ENCODE measurements at regions not wholly inside any gene's neighbourhood (a gene's known extent, or its start where the extent isn't known, plus 50 kb on each side); places are given as distances from the start of the nearest gene placed in this dataset.
"Not testable (repeated sequence)": the region's sequence is repeated elsewhere in the genome, so short reads cannot be mapped to it uniquely, and the experiment has no call there.

- DNase-seq, result no peak
These were observed 531.2 kb downstream of the KCNA4 start for GRCh38 chr11:29485641-29486040.

DNA sequence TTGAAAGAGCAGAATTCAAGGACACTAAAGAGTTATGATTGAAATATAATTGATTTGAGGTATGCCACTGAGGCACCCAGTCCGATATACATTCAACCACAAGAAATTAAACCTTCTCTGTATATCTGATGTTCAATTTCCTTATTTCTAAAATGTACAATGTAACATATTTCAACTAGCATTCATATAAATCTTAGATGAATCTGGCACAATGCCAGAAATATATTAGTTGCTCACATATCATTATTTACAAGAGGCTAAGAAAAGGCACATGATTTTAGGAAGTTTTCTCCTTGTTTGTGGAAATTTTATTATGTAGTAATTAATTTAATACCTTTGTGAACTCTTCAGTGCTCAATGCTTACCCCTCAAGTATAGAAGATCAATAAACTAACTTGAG lies 532.3 kb downstream of the KCNA4 start:
- DNase-seq, result no peak

- no peak for DNase-seq
These were observed 533.0 kb downstream of the KCNA4 start for GRCh38 chr11:29483831-29484230.

GRCh38 chr11:29482510-29482909 lies 534.3 kb downstream of the KCNA4 start:
- no peak for DNase-seq

- no peak for DNase-seq
These were observed 535.1 kb downstream of the KCNA4 start for GRCh38 chr11:29481738-29482137.

GRCh38 chr11:29480981-29481380 lies 535.8 kb downstream of the KCNA4 start:
- DNase-seq, result no peak

DNA sequence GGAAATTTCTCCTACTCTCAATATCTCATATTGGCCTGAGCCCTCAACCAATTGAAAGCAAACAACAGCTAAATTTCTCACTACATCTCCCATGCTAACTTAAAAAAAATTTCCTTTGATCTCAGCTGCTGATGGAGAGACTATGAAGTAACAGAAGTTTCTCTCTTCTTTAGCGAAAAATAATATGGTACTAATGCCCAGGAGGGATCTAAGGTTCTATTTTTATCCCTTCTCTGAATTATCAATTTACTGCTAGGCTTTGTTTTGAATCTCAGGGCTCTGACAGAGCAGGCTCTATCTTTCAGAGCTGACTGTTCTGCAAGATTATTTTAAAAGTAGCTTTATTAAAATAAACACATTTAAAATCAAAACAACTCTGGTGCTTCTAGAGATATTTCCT lies 558.6 kb downstream of the KCNA4 start:
- no peak for DNase-seq

DNA sequence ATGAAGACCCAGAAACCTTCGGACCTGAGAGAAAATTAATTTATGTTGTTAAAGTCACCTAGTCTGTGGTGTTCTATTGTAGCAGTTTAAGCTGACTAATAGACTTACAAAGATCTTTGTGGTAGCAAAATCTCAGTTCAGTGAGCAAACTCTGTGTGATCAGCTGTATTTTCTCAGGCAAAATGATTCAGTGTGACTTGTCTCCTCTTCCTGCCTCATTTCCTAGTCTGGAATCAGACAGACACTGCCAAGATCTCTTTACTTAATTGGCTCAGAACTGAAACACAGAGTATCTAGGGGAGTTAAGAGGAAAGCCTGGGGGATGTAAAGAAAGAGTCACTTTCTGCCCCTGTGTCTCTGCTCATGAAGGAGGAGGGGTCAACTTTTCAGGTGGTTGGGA lies 564.7 kb downstream of the KCNA4 start:
- peak in 2 of 3 donors; percentile 5 to 39 for DNase-seq

GRCh38 chr11:29449281-29450074 lies 567.4 kb downstream of the KCNA4 start:
- DNase-seq, result no peak

GRCh38 chr11:29448246-29448877 lies 568.5 kb downstream of the KCNA4 start:
- DNase-seq, result peak; percentile 6 to 36 (median 10)

GRCh38 chr11:29447821-29448220 lies 569.0 kb downstream of the KCNA4 start:
- no peak for DNase-seq

- no peak for DNase-seq
These were observed 570.7 kb downstream of the KCNA4 start for GRCh38 chr11:29446132-29446531.

DNA sequence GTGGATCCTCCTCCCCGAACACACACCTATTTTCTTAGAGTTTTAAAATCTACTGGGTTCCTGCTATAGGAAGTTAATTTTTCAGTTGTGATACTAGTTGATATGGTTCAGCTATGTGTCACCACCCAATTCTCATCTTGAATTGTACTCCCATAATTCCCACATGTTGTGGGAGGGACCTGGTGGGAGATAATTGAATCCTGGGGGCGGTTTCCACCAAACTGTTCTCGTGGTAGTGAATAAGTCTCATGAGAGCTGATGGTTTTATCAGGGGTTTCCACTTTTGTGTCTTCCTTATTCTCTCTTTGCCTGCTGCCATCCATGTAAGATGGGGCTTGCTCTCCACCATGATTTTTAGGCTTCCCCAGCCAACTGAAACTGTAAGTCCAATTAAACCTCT lies 571.6 kb downstream of the KCNA4 start:
- DNase-seq, result not testable (repeated sequence)

GRCh38 chr11:29438815-29439214 lies 578.0 kb downstream of the KCNA4 start:
- no peak for DNase-seq

DNA sequence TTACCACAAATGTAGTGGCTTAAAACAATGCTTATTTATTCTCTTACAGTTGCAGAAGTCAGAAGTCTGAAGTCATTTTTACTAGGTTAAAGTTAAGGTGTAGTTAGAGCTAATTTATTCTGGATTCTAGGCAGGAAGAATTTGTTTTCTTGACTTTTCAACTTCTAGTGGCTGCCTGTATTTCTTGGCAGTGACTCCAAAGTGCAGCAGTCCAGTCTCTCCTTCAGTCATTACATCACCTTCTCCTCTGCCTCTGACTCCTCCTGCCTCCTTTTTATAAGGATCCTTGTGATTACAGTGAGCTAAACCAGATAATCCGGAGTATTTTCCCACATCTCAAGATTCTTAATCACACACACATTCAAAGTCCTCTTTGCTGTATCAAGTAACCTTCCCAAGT lies 581.4 kb downstream of the KCNA4 start:
- no peak for DNase-seq

- DNase-seq, result peak; percentile 6 to 26 (median 10)
These were observed 584.0 kb downstream of the KCNA4 start for GRCh38 chr11:29432719-29433325.

GRCh38 chr11:29405305-29405704 lies 611.5 kb downstream of the KCNA4 start:
- DNase-seq, result no peak

GRCh38 chr11:29395555-29396072 lies 621.2 kb downstream of the KCNA4 start:
- no peak for DNase-seq

- no peak for DNase-seq
These were observed 627.0 kb downstream of the KCNA4 start for GRCh38 chr11:29389793-29390192.

- no peak for DNase-seq
These were observed 643.1 kb downstream of the KCNA4 start for GRCh38 chr11:29373725-29374124.

DNA sequence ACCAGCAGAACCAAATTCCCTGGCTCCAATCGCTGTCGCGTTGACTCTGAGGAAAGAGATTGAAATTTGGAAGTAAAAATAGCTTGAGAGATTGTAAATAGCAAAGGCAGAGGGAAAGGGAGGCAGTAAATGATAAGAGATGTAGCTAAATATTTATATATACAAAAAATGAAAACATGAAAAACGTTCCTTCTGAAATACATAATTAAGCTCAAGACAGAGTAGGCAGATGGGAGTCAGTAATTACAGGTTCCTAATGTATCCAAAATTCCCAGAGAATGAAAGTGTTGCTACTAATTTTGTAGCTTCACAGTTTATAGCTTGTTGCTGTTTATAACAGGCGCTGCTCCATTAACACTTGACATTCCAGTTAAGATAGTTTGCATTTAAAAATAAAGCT lies 648.7 kb downstream of the KCNA4 start:
- no peak for DNase-seq

- no peak for DNase-seq
These were observed 652.8 kb downstream of the KCNA4 start for GRCh38 chr11:29364006-29364405.

DNA sequence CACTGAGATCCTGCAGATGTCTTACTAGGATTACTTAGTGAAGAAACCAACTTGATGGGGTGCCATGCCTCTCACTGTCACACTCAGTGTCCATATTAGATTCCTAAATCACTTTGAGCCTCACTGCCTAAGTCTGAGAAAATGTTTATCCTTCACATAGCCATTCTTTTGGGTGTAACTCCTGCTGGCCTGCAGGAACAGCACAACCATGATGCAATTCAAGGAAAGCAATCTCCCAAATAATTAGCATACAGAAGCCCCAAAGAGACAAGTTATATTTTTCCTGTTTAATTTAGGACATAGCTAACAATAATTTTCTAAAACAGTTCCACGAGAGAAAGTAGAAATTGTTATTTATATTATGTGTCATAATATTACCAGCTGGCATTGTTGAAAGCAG lies 655.5 kb downstream of the KCNA4 start:
- DNase-seq, result no peak
